GM12878 (cell line): ENCODE measurements at regions not wholly inside any gene's neighbourhood (a gene's known extent, or its start where the extent isn't known, plus 50 kb on each side); places are given as distances from the start of the nearest gene placed in this dataset.

Experiments
- ATAC-seq: fragments of 200-7000 bp; cut with Tn5 transposase; 3 replicates; pipeline ENCODE4 v1.9.1; 2020; ENCODE audit warnings: mild to moderate bottlenecking, moderate library complexity
- BruUV-seq: library from RNA; stranded (reverse); fragments of 400-500 nt; replicated peaks from 2 replicates; lab custom pipeline; 2021; lab: Mats Ljungman, UMichigan
- CTCF ChIA-PET: fragments of 300-600 bp; sonication (Branson Sonifier 250); formaldehyde crosslinking; extraction: SDS; loops from one replicate; lab custom pipeline; 2021; ENCODE audit warnings: inconsistent platforms; lab: Yijun Ruan, JAX
- POLR2A ChIA-PET: fragments of 350-600 bp; formaldehyde crosslinking; extraction: SDS; loops from one replicate; lab custom pipeline; 2021; ENCODE audit warnings: inconsistent platforms; lab: Charles Lee
- RAD21 ChIA-PET: fragments of 300-600 bp; sonication (Branson Sonifier 250); formaldehyde crosslinking; loops from one replicate; lab custom pipeline; 2023; ENCODE audit warnings: antibody characterized with exemption; ENCODE audit not compliant: unreplicated experiment; lab: Charles Lee
- SMC1A ChIA-PET: fragments of 300-600 bp; sonication (Branson Sonifier 250); formaldehyde crosslinking; loops from one replicate; lab custom pipeline; 2023; ENCODE audit not compliant: unreplicated experiment, uncharacterized antibody; lab: Charles Lee
- DNase-seq: peaks from one replicate; pipeline ENCODE4 v3.0.0-alpha.2; 2011; ENCODE audit warnings: low read depth, low spot score
- FAIRE-seq: peaks from 3 replicates; lab custom pipeline; 2011; peaks lifted over from hg19 to GRCh38; lab: Jason Lieb, UNC
- H2AFZ ChIP-seq: 2 replicates; pipeline ENCODE4 v1.6.0; 2011; ENCODE audit warnings: low read depth, low read length, control low read depth; ENCODE audit not compliant: control insufficient read depth
- H3K27ac ChIP-seq: 2 replicates; pipeline ENCODE4 v1.5.1; 2011; ENCODE audit warnings: control low read depth; ENCODE audit not compliant: control insufficient read depth, insufficient read depth
- H3K27me3 ChIP-seq, 2 experiments: replicated peaks in 1 of 2; 2 replicates each; pipeline versions ENCODE4 v1.6.0 to v1.6.1; 2011; ENCODE audit warnings: low read length in 1 of 2; ENCODE audit not compliant: control insufficient read depth in 2 of 2, insufficient read depth in 2 of 2
- H3K36me3 ChIP-seq, 2 experiments: 2 replicates each; pipeline ENCODE4 v1.5.1; 2011; ENCODE audit warnings: low read length in 1 of 2; ENCODE audit not compliant: control insufficient read depth in 2 of 2, insufficient read depth in 2 of 2
- H3K4me1 ChIP-seq: 2 replicates; pipeline ENCODE4 v1.6.1; 2011; ENCODE audit warnings: mild to moderate bottlenecking, low read length, moderate library complexity, mixed read lengths; ENCODE audit not compliant: control insufficient read depth, insufficient read depth
- H3K4me2 ChIP-seq: 2 replicates; pipeline ENCODE4 v1.6.0; 2011; ENCODE audit warnings: control low read depth; ENCODE audit not compliant: control insufficient read depth, insufficient read depth
- H3K4me3 ChIP-seq: fragments of 200-600 bp; sonication (generic); 2 replicates; pipeline ENCODE4 v1.5.1; 2016
- H3K79me2 ChIP-seq: 2 replicates; pipeline ENCODE4 v1.6.0; 2011; ENCODE audit warnings: low read length; ENCODE audit not compliant: control insufficient read depth, insufficient read depth
- H3K9ac ChIP-seq: 2 replicates; pipeline ENCODE4 v1.8.0; 2011; ENCODE audit warnings: low read length, control low read depth, mixed read lengths; ENCODE audit not compliant: control insufficient read depth, insufficient read depth
- H3K9me3 ChIP-seq: replicated peaks from 3 replicates; pipeline ENCODE4 v1.5.1; 2011; ENCODE audit warnings: mild to moderate bottlenecking, low read length; ENCODE audit not compliant: control insufficient read depth, insufficient read depth
- H4K20me1 ChIP-seq: 2 replicates; pipeline ENCODE4 v1.6.0; 2011; ENCODE audit not compliant: control insufficient read depth, insufficient read depth
- PAX8 ChIP-seq: fragments of 450-650 bp; IDR thresholded peaks from 2 replicates; pipeline ENCODE4 v1.6.1; 2017; ENCODE audit warnings: mild to moderate bottlenecking, moderate library complexity
- RFX5 ChIP-seq: IDR thresholded peaks from 2 replicates; pipeline ENCODE4 v1.6.1; 2011; ENCODE audit warnings: low read depth, low read length, improper control_type of control experiment
- SRF ChIP-seq, 2 experiments: IDR thresholded peaks; 2 replicates each; pipeline ENCODE4 v1.6.1; 2011; ENCODE audit warnings: low read depth in 2 of 2, low read length in 2 of 2, mild to moderate bottlenecking in 1 of 2, moderate library complexity in 1 of 2
- SUZ12 ChIP-seq: fragments of 200-600 bp; sonication (generic); IDR thresholded peaks from one replicate; pipeline ENCODE4 v1.6.1; 2018; ENCODE audit warnings: antibody characterized with exemption, mild to moderate bottlenecking; ENCODE audit not compliant: unreplicated experiment
- ZNF274 ChIP-seq: IDR thresholded peaks from one replicate; pipeline ENCODE4 v1.8.0; 2011; ENCODE audit not compliant: insufficient read length, insufficient read depth
- WGBS: methylation state at CpG from one replicate; pipeline ENCODE4 v1.1.6; 2016; ENCODE audit warnings: low lambda C conversion rate; ENCODE audit not compliant: insufficient replicate concordance, insufficient coverage; ENCODE audit errors: missing lambda C conversion rate; 5-methylcytosine and 5-hydroxymethylcytosine counted together
- in situ Hi-C: fragments of 300-500 bp; cut with MboI; formaldehyde crosslinking; loops from 9 replicates; pipeline ENCODE4 v1.14.3; 2018; ENCODE audit warnings: mixed read lengths
- intact Hi-C: fragments of 100-400 bp; cut with micrococcal nuclease; formaldehyde crosslinking; loops from one replicate; pipeline ENCODE4 v1.14.2; 2022; ENCODE audit not compliant: unreplicated experiment
- TF ChIP-seq, protein P1 (sequence below): fragments of 450-650 bp; formaldehyde crosslinking; IDR thresholded peaks from 2 replicates; pipeline ENCODE4 v1.4.0; 2020; ENCODE audit warnings: mild to moderate bottlenecking, moderate library complexity
- TF ChIP-seq, protein P2 (sequence below): fragments of 450-650 bp; IDR thresholded peaks from 2 replicates; pipeline ENCODE4 v1.6.1; 2017; ENCODE audit warnings: mild to moderate bottlenecking, low read depth, inconsistent platforms; ENCODE audit not compliant: poor library complexity, severe bottlenecking
- TF ChIP-seq, protein P3 (sequence below): IDR thresholded peaks from 2 replicates; pipeline ENCODE4 v1.6.1; 2012; ENCODE audit warnings: low read depth, low read length, improper control_type of control experiment
- TF ChIP-seq, protein P4 (sequence below): fragments of 150-350 bp; IDR thresholded peaks from 2 replicates; pipeline ENCODE4 v1.6.1; 2016; ENCODE audit warnings: low read depth, low read length

DNA sequence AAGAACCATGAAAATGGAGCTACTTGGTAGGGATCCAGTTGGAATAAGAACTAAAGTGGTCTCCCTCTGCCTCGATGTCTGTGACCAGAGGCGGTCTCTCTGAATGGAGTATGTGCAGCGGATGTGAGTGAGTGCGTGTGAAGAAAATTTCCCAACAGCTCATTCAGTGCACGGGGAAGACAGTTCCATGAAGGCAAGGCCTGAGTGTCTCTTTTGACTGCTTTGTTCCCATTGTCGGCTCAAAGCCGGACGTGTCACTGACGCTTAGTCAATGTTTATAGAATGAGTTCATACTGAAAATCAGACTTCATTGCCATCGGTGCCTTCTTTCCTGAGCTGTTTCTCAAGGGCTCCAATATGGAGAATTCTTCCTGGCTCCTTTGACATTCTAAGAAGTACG is 55.3 kb upstream of the GRB10 start (continued):
- TF ChIP-seq, protein P1, sequence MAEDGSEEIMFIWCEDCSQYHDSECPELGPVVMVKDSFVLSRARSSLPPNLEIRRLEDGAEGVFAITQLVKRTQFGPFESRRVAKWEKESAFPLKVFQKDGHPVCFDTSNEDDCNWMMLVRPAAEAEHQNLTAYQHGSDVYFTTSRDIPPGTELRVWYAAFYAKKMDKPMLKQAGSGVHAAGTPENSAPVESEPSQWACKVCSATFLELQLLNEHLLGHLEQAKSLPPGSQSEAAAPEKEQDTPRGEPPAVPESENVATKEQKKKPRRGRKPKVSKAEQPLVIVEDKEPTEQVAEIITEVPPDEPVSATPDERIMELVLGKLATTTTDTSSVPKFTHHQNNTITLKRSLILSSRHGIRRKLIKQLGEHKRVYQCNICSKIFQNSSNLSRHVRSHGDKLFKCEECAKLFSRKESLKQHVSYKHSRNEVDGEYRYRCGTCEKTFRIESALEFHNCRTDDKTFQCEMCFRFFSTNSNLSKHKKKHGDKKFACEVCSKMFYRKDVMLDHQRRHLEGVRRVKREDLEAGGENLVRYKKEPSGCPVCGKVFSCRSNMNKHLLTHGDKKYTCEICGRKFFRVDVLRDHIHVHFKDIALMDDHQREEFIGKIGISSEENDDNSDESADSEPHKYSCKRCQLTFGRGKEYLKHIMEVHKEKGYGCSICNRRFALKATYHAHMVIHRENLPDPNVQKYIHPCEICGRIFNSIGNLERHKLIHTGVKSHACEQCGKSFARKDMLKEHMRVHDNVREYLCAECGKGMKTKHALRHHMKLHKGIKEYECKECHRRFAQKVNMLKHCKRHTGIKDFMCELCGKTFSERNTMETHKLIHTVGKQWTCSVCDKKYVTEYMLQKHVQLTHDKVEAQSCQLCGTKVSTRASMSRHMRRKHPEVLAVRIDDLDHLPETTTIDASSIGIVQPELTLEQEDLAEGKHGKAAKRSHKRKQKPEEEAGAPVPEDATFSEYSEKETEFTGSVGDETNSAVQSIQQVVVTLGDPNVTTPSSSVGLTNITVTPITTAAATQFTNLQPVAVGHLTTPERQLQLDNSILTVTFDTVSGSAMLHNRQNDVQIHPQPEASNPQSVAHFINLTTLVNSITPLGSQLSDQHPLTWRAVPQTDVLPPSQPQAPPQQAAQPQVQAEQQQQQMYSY (CRISPR knock-in tag), result no peak
- TF ChIP-seq SUZ12 (no peak), RFX5 (no peak), SRF (IDR thresholded peaks at IDR 0.05; ENCODE audit: low read depth in 2 of 2, low read length in 2 of 2) (no peak)
- TF ChIP-seq, all 136 proteins: peak for 0

DNA sequence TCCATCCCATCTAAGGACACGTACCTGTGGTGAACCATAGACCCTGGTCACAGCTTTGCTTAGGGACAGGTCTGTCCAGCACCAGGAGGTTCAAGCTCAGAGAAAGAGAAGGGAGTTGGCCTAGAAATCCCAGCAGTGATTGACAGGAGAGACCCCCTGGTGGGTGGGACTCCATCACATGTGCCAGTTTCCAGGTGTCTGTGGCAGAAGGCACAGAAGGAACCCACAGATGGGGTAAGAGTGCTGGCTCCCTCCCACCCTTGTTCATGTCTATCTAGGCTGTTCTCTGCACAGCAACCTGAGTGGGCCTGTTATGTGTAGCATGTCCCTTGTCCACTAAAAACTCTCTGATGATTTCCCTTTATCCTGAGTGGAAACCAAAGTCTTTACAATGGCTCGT is 54.0 kb upstream of the GRB10 start:
- TF ChIP-seq, protein P2, sequence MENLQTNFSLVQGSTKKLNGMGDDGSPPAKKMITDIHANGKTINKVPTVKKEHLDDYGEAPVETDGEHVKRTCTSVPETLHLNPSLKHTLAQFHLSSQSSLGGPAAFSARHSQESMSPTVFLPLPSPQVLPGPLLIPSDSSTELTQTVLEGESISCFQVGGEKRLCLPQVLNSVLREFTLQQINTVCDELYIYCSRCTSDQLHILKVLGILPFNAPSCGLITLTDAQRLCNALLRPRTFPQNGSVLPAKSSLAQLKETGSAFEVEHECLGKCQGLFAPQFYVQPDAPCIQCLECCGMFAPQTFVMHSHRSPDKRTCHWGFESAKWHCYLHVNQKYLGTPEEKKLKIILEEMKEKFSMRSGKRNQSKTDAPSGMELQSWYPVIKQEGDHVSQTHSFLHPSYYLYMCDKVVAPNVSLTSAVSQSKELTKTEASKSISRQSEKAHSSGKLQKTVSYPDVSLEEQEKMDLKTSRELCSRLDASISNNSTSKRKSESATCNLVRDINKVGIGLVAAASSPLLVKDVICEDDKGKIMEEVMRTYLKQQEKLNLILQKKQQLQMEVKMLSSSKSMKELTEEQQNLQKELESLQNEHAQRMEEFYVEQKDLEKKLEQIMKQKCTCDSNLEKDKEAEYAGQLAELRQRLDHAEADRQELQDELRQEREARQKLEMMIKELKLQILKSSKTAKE, result no peak
- TF ChIP-seq, protein P3, sequence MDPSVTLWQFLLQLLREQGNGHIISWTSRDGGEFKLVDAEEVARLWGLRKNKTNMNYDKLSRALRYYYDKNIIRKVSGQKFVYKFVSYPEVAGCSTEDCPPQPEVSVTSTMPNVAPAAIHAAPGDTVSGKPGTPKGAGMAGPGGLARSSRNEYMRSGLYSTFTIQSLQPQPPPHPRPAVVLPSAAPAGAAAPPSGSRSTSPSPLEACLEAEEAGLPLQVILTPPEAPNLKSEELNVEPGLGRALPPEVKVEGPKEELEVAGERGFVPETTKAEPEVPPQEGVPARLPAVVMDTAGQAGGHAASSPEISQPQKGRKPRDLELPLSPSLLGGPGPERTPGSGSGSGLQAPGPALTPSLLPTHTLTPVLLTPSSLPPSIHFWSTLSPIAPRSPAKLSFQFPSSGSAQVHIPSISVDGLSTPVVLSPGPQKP, result no peak
- TF ChIP-seq ZNF274 (no peak), PAX8 (no peak)
- TF ChIP-seq, protein P4, sequence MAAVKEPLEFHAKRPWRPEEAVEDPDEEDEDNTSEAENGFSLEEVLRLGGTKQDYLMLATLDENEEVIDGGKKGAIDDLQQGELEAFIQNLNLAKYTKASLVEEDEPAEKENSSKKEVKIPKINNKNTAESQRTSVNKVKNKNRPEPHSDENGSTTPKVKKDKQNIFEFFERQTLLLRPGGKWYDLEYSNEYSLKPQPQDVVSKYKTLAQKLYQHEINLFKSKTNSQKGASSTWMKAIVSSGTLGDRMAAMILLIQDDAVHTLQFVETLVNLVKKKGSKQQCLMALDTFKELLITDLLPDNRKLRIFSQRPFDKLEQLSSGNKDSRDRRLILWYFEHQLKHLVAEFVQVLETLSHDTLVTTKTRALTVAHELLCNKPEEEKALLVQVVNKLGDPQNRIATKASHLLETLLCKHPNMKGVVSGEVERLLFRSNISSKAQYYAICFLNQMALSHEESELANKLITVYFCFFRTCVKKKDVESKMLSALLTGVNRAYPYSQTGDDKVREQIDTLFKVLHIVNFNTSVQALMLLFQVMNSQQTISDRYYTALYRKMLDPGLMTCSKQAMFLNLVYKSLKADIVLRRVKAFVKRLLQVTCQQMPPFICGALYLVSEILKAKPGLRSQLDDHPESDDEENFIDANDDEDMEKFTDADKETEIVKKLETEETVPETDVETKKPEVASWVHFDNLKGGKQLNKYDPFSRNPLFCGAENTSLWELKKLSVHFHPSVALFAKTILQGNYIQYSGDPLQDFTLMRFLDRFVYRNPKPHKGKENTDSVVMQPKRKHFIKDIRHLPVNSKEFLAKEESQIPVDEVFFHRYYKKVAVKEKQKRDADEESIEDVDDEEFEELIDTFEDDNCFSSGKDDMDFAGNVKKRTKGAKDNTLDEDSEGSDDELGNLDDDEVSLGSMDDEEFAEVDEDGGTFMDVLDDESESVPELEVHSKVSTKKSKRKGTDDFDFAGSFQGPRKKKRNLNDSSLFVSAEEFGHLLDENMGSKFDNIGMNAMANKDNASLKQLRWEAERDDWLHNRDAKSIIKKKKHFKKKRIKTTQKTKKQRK, result no peak
- Histone ChIP-seq H3K4me2 (no peak overlapping the region), H3K79me2 (no peaks in the 10 kb centered on the region), H3K27me3 (no peaks in the 10 kb centered on the region), H4K20me1 (no peaks in the 10 kb centered on the region), H3K36me3 (no peaks in the 10 kb centered on the region), H3K4me1 (no peaks in the 10 kb centered on the region), H2AFZ (no peak overlapping the region), H3K4me3 (no peak overlapping the region), H3K27ac (no peak overlapping the region), H3K9me3 (no peaks in the 10 kb centered on the region), H3K9ac (no peak overlapping the region)
- ChIA-PET POLR2A (no interaction called here), SMC1A (no interaction called here), CTCF (no interaction called here), RAD21 (no interaction called here)
- no TSS peak for BruUV-seq
- no peak for ATAC-seq
- WGBS, result 0% methylated on average over 2 of the region's 2 CpGs
- FAIRE-seq, result no peak
- DNase-seq, result no peak
- in situ Hi-C loops, result no loop called here
- intact Hi-C loops, result no loop called here
